GM23338 (cell line): ENCODE measurements at regions not wholly inside any gene's neighbourhood (a gene's known extent, or its start where the extent isn't known, plus 50 kb on each side); places are given as distances from the start of the nearest gene placed in this dataset.
A peak's percentile ranks its signal among the peaks of the same experiment; 100 is the strongest.

Experiments
- ATAC-seq: fragments of 200-7000 bp; cut with Tn5 transposase; 3 replicates; pipeline ENCODE4 v1.9.1; 2020
- DNase-seq: peaks from one replicate; pipeline ENCODE4 v3.0.0-alpha.2; 2015; ENCODE audit warnings: low spot score
- H2AFZ ChIP-seq: fragments of 200-600 bp; sonication (generic); 2 replicates; pipeline ENCODE4 v1.8.0; 2016; ENCODE audit warnings: antibody characterized with exemption, mild to moderate bottlenecking, moderate library complexity
- H3F3A ChIP-seq: fragments of 200-600 bp; sonication (generic); replicated peaks from 2 replicates; pipeline ENCODE4 v1.8.0; 2017; ENCODE audit warnings: antibody characterized with exemption, mixed run types, low read depth
- H3K27ac ChIP-seq: fragments of 200-600 bp; sonication (generic); 2 replicates; pipeline ENCODE4 v1.6.1; 2016; ENCODE audit warnings: low read depth
- H3K27me3 ChIP-seq: fragments of 200-600 bp; sonication (generic); 2 replicates; pipeline ENCODE4 v1.8.0; 2016; ENCODE audit warnings: mild to moderate bottlenecking, mixed run types, moderate library complexity; ENCODE audit not compliant: insufficient read depth
- H3K36me3 ChIP-seq: fragments of 200-600 bp; sonication (generic); 2 replicates; pipeline ENCODE4 v1.8.0; 2016; ENCODE audit warnings: mild to moderate bottlenecking; ENCODE audit not compliant: insufficient read depth
- H3K4me1 ChIP-seq: fragments of 200-600 bp; sonication (generic); 2 replicates; pipeline ENCODE4 v1.8.0; 2016; ENCODE audit warnings: mild to moderate bottlenecking, moderate library complexity; ENCODE audit not compliant: insufficient read depth
- H3K4me2 ChIP-seq: fragments of 200-600 bp; sonication (generic); 2 replicates; pipeline ENCODE4 v1.7.1; 2017; ENCODE audit warnings: mixed run types
- H3K4me3 ChIP-seq: fragments of 200-600 bp; sonication (generic); 2 replicates; pipeline ENCODE4 v1.6.1; 2016; ENCODE audit warnings: mixed run types
- H3K79me2 ChIP-seq: fragments of 200-600 bp; sonication (generic); replicated peaks from 2 replicates; pipeline ENCODE4 v1.8.0; 2017; ENCODE audit warnings: mild to moderate bottlenecking; ENCODE audit not compliant: insufficient read depth
- H3K9me2 ChIP-seq: fragments of 200-600 bp; sonication (generic); 2 replicates; pipeline ENCODE4 v1.8.0; 2017; ENCODE audit not compliant: insufficient read depth
- H4K20me1 ChIP-seq: fragments of 200-600 bp; sonication (generic); replicated peaks from 2 replicates; pipeline ENCODE4 v1.8.0; 2017; ENCODE audit warnings: mild to moderate bottlenecking; ENCODE audit not compliant: insufficient read depth
- H3K27ac Mint-ChIP-seq: 2 replicates; pipeline ENCODE4 v1.8.0; 2020; ENCODE audit warnings: inconsistent platforms, mild to moderate bottlenecking, moderate library complexity, mixed read lengths
- H3K27me3 Mint-ChIP-seq: 3 replicates; pipeline ENCODE4 v1.8.0; 2022; ENCODE audit warnings: low read depth, mild to moderate bottlenecking, moderate library complexity, mixed read lengths, inconsistent platforms; ENCODE audit not compliant: insufficient read depth, poor library complexity
- H3K36me3 Mint-ChIP-seq: 3 replicates; pipeline ENCODE4 v1.8.0; 2021; ENCODE audit warnings: low read depth, mild to moderate bottlenecking, inconsistent platforms, moderate library complexity, mixed read lengths
- H3K4me1 Mint-ChIP-seq: 3 replicates; pipeline ENCODE4 v1.8.0; 2020; ENCODE audit warnings: mild to moderate bottlenecking, inconsistent platforms, mixed read lengths
- H3K4me3 Mint-ChIP-seq: 3 replicates; pipeline ENCODE4 v1.8.0; 2021; ENCODE audit warnings: moderate library complexity, mild to moderate bottlenecking, inconsistent platforms, mixed read lengths
- H3K9me3 Mint-ChIP-seq: 3 replicates; pipeline ENCODE4 v1.8.0; 2020; ENCODE audit warnings: moderate library complexity, mild to moderate bottlenecking, inconsistent platforms, mixed read lengths
- CREB1 ChIP-seq: fragments of 250-450 bp; sonication (Bioruptor Pico); IDR thresholded peaks from 2 replicates; pipeline ENCODE4 v1.5.0; 2020; ENCODE audit warnings: low read depth, mild to moderate bottlenecking, moderate library complexity
- EZH2 ChIP-seq: fragments of 200-600 bp; sonication (generic); IDR thresholded peaks from one replicate; pipeline ENCODE4 v1.8.0; 2017; ENCODE audit warnings: antibody characterized with exemption, mild to moderate bottlenecking, low read depth; ENCODE audit not compliant: unreplicated experiment
- EZH2phosphoT487 ChIP-seq: fragments of 200-600 bp; sonication (generic); IDR thresholded peaks from one replicate; pipeline ENCODE4 v1.8.1; 2018; ENCODE audit warnings: antibody characterized with exemption; ENCODE audit not compliant: unreplicated experiment
- JUNB ChIP-seq: IDR thresholded peaks from one replicate; pipeline ENCODE4 v1.6.1; 2016; ENCODE audit warnings: antibody characterized with exemption; ENCODE audit not compliant: unreplicated experiment
- NANOG ChIP-seq: IDR thresholded peaks from 2 replicates; pipeline ENCODE4 v1.6.1; 2016; ENCODE audit warnings: antibody characterized with exemption, borderline replicate concordance
- POLR2AphosphoS5 ChIP-seq: IDR thresholded peaks from 2 replicates; pipeline ENCODE4 v1.6.1; 2016; ENCODE audit warnings: antibody characterized with exemption, low read depth
- STAT1 ChIP-seq: IDR thresholded peaks from one replicate; pipeline ENCODE4 v1.6.1; 2016; ENCODE audit warnings: antibody characterized with exemption; ENCODE audit not compliant: unreplicated experiment
- ZNF114 ChIP-seq: fragments of 250-450 bp; sonication (Bioruptor Pico); IDR thresholded peaks from 2 replicates; pipeline ENCODE4 v1.5.0; 2020; ENCODE audit warnings: mild to moderate bottlenecking, moderate library complexity
- ZNF331 ChIP-seq: fragments of 250-450 bp; sonication (Bioruptor Pico); IDR thresholded peaks from 2 replicates; pipeline ENCODE4 v1.5.0; 2020; ENCODE audit warnings: low read depth, mild to moderate bottlenecking, moderate library complexity
- TF ChIP-seq, protein P1 (sequence below): IDR thresholded peaks from one replicate; pipeline ENCODE4 v1.6.1; 2018; ENCODE audit warnings: antibody characterized with exemption; ENCODE audit not compliant: unreplicated experiment
- TF ChIP-seq, protein P2 (sequence below): fragments of 250-450 bp; sonication (Bioruptor Pico); IDR thresholded peaks from 2 replicates; pipeline ENCODE4 v1.5.0; 2020; ENCODE audit warnings: mild to moderate bottlenecking, moderate library complexity
- TF ChIP-seq, protein P3 (sequence below): IDR thresholded peaks from 2 replicates; pipeline ENCODE4 v1.6.1; 2016; ENCODE audit warnings: antibody characterized with exemption
- TF ChIP-seq, protein P4 (sequence below), 2 experiments: fragments of 200-600 bp in 1 of 2; sonication (generic) in 1 of 2; conservative IDR thresholded peaks; 2 replicates each; pipeline versions ENCODE4 v1.5.1 to v1.6.1; 2016 to 2017; ENCODE audit warnings: antibody characterized with exemption in 2 of 2, low read depth in 2 of 2, mild to moderate bottlenecking in 2 of 2, moderate library complexity in 1 of 2

DNA sequence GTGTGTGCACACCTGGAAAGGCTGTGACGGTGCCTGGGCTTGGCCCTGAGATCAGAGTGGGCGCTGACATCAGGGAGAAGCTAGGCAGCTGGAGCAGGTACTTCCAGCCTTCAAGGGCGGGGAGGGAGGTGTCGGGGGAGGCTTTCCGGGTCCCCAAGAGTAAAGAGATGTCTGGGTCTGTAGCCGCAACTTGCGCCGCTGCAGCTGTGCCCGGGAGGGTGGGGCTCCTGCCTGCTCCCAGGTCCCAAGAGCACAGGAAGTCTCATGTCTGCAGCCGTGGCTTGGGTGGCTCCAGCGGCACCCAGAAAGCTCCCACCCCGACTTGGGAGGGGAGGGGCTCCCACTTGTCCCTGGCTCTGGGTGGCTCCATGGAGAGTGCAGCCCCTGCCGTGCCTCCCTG is 103.2 kb upstream of the BNIP2 start:
- peaks cover 2% of the 10 kb centered on the region; the same call in 1 of the 3 replicates for H3K36me3 Mint-ChIP-seq
- Histone ChIP-seq H3K27ac (no peak overlapping the region), H3K9me2 (no peaks in the 10 kb centered on the region; the same call in 1 of the 2 replicates), H3K4me2 (no peak overlapping the region), H2AFZ (peak overlapping the region; percentile 80), H3K27me3 (no peaks in the 10 kb centered on the region), H3K79me2 (no peaks in the 10 kb centered on the region), H3K36me3 (no peaks in the 10 kb centered on the region), H3K4me1 (no peaks in the 10 kb centered on the region), H4K20me1 (no peaks in the 10 kb centered on the region), H3F3A (no peaks in the 10 kb centered on the region), H3K4me3 (no peak overlapping the region)
- H3K4me3 Mint-ChIP-seq, result no peak overlapping the region
- H3K27me3 Mint-ChIP-seq, result peaks cover 3% of the 10 kb centered on the region
- peaks cover 4% of the 10 kb centered on the region; the same call in 2 of the 3 replicates for H3K4me1 Mint-ChIP-seq
- ATAC-seq, result peak; percentile 62
- TF ChIP-seq, protein P1, sequence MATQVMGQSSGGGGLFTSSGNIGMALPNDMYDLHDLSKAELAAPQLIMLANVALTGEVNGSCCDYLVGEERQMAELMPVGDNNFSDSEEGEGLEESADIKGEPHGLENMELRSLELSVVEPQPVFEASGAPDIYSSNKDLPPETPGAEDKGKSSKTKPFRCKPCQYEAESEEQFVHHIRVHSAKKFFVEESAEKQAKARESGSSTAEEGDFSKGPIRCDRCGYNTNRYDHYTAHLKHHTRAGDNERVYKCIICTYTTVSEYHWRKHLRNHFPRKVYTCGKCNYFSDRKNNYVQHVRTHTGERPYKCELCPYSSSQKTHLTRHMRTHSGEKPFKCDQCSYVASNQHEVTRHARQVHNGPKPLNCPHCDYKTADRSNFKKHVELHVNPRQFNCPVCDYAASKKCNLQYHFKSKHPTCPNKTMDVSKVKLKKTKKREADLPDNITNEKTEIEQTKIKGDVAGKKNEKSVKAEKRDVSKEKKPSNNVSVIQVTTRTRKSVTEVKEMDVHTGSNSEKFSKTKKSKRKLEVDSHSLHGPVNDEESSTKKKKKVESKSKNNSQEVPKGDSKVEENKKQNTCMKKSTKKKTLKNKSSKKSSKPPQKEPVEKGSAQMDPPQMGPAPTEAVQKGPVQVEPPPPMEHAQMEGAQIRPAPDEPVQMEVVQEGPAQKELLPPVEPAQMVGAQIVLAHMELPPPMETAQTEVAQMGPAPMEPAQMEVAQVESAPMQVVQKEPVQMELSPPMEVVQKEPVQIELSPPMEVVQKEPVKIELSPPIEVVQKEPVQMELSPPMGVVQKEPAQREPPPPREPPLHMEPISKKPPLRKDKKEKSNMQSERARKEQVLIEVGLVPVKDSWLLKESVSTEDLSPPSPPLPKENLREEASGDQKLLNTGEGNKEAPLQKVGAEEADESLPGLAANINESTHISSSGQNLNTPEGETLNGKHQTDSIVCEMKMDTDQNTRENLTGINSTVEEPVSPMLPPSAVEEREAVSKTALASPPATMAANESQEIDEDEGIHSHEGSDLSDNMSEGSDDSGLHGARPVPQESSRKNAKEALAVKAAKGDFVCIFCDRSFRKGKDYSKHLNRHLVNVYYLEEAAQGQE, result no peak
- TF ChIP-seq JUNB (no peak), EZH2 (no peak), STAT1 (no peak), NANOG (no peak), ZNF114 (CRISPR knock-in tag) (no peak), ZNF331 (CRISPR knock-in tag) (no peak), CREB1 (CRISPR knock-in tag) (no peak), POLR2AphosphoS5 (no peak), EZH2phosphoT487 (no peak)
- TF ChIP-seq, protein P2, sequence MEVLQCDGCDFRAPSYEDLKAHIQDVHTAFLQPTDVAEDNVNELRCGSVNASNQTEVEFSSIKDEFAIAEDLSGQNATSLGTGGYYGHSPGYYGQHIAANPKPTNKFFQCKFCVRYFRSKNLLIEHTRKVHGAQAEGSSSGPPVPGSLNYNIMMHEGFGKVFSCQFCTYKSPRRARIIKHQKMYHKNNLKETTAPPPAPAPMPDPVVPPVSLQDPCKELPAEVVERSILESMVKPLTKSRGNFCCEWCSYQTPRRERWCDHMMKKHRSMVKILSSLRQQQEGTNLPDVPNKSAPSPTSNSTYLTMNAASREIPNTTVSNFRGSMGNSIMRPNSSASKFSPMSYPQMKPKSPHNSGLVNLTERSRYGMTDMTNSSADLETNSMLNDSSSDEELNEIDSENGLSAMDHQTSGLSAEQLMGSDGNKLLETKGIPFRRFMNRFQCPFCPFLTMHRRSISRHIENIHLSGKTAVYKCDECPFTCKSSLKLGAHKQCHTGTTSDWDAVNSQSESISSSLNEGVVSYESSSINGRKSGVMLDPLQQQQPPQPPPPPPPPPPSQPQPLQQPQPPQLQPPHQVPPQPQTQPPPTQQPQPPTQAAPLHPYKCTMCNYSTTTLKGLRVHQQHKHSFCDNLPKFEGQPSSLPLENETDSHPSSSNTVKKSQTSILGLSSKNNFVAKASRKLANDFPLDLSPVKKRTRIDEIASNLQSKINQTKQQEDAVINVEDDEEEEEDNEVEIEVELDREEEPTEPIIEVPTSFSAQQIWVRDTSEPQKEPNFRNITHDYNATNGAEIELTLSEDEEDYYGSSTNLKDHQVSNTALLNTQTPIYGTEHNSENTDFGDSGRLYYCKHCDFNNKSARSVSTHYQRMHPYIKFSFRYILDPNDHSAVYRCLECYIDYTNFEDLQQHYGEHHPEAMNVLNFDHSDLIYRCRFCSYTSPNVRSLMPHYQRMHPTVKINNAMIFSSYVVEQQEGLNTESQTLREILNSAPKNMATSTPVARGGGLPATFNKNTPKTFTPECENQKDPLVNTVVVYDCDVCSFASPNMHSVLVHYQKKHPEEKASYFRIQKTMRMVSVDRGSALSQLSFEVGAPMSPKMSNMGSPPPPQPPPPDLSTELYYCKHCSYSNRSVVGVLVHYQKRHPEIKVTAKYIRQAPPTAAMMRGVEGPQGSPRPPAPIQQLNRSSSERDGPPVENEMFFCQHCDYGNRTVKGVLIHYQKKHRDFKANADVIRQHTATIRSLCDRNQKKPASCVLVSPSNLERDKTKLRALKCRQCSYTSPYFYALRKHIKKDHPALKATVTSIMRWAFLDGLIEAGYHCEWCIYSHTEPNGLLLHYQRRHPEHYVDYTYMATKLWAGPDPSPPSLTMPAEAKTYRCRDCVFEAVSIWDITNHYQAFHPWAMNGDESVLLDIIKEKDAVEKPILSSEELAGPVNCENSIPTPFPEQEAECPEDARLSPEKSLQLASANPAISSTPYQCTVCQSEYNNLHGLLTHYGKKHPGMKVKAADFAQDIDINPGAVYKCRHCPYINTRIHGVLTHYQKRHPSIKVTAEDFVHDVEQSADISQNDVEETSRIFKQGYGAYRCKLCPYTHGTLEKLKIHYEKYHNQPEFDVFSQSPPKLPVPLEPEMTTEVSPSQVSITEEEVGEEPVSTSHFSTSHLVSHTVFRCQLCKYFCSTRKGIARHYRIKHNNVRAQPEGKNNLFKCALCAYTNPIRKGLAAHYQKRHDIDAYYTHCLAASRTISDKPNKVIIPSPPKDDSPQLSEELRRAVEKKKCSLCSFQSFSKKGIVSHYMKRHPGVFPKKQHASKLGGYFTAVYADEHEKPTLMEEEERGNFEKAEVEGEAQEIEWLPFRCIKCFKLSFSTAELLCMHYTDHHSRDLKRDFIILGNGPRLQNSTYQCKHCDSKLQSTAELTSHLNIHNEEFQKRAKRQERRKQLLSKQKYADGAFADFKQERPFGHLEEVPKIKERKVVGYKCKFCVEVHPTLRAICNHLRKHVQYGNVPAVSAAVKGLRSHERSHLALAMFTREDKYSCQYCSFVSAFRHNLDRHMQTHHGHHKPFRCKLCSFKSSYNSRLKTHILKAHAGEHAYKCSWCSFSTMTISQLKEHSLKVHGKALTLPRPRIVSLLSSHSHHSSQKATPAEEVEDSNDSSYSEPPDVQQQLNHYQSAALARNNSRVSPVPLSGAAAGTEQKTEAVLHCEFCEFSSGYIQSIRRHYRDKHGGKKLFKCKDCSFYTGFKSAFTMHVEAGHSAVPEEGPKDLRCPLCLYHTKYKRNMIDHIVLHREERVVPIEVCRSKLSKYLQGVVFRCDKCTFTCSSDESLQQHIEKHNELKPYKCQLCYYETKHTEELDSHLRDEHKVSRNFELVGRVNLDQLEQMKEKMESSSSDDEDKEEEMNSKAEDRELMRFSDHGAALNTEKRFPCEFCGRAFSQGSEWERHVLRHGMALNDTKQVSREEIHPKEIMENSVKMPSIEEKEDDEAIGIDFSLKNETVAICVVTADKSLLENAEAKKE (CRISPR knock-in tag), result no peak
- TF ChIP-seq, protein P3, sequence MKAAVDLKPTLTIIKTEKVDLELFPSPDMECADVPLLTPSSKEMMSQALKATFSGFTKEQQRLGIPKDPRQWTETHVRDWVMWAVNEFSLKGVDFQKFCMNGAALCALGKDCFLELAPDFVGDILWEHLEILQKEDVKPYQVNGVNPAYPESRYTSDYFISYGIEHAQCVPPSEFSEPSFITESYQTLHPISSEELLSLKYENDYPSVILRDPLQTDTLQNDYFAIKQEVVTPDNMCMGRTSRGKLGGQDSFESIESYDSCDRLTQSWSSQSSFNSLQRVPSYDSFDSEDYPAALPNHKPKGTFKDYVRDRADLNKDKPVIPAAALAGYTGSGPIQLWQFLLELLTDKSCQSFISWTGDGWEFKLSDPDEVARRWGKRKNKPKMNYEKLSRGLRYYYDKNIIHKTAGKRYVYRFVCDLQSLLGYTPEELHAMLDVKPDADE, result no peak
- TF ChIP-seq, protein P4, sequence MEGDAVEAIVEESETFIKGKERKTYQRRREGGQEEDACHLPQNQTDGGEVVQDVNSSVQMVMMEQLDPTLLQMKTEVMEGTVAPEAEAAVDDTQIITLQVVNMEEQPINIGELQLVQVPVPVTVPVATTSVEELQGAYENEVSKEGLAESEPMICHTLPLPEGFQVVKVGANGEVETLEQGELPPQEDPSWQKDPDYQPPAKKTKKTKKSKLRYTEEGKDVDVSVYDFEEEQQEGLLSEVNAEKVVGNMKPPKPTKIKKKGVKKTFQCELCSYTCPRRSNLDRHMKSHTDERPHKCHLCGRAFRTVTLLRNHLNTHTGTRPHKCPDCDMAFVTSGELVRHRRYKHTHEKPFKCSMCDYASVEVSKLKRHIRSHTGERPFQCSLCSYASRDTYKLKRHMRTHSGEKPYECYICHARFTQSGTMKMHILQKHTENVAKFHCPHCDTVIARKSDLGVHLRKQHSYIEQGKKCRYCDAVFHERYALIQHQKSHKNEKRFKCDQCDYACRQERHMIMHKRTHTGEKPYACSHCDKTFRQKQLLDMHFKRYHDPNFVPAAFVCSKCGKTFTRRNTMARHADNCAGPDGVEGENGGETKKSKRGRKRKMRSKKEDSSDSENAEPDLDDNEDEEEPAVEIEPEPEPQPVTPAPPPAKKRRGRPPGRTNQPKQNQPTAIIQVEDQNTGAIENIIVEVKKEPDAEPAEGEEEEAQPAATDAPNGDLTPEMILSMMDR (conservative IDR thresholded peaks at IDR 0.05; ENCODE audit: low read depth in 2 of 2), result no peak
- H3K9me3 Mint-ChIP-seq, result peaks cover 3% of the 10 kb centered on the region; the same call in 2 of the 3 replicates
- DNase-seq, result peak; percentile 32
- no peak overlapping the region for H3K27ac Mint-ChIP-seq
